Body of pancreas (tissue), 4 donors: ENCODE measurements at regions not wholly inside any gene's neighbourhood (a gene's known extent, or its start where the extent isn't known, plus 50 kb on each side); places are given as distances from the start of the nearest gene placed in this dataset.

Experiments
- CTCF ChIP-seq, 7 experiments: fragments of 450-650 bp in 4 of 7; fragments of 200-600 bp in 3 of 7; sonication (generic) in 3 of 7; IDR thresholded peaks; one replicate each; pipeline ENCODE4 v1.5.1; 2016 to 2019; ENCODE audit warnings: antibody characterized with exemption in 7 of 7
- POLR2A ChIP-seq, 3 donors: fragments of 450-650 bp; IDR thresholded peaks; one replicate each; pipeline ENCODE4 v1.6.1; 2016; ENCODE audit warnings: antibody characterized with exemption in 3 of 3, mild to moderate bottlenecking in 2 of 3

DNA sequence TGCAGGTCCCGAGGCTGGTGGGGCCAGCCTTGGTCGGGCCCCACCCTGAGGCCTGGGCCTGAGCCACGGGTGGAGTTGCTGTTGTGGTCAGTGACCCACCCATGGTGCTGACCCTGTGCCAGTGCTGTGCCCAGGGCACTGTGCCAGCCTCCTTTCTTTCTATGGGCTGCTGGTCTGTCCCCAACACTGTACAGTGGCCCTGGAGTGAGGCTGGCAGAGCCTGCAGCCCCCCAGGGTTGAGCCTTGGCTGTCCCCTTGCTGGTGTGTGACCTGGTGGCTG lies 1235.7 kb downstream of the BRD1 start:
- TF ChIP-seq CTCF (IDR thresholded peaks at IDR 0.05) = no peak
- no peak for TF ChIP-seq POLR2A (IDR thresholded peaks at IDR 0.05)
